ENCODE measurements at regions not wholly inside any gene's neighbourhood (a gene's known extent, or its start where the extent isn't known, plus 50 kb on each side); places are given as distances from the start of the nearest gene placed in this dataset.

- no peak for DNase-seq
- H3K4me1 ChIP-seq, result no peaks in the 10 kb centered on the region; the same call in 1 of the 2 replicates
- no peak overlapping the region for H3K4me3 ChIP-seq
- H3K9me3 ChIP-seq (replicated peaks), result no peaks in the 10 kb centered on the region
- 0 out of 2 replicates have a peak, but pooled peaks cover 3% of the 10 kb centered on the region for H3K27me3 ChIP-seq
- no peak overlapping the region for H3K27ac ChIP-seq
- no peaks in the 10 kb centered on the region for H3K36me3 ChIP-seq
These were observed 151.6 kb downstream of the EMX2 start for GRCh38 chr10:117694190-117694589.

GRCh38 chr10:117697402-117697801, 154.9 kb downstream of the EMX2 start:
- no peaks in the 10 kb centered on the region for H3K9me3 ChIP-seq (replicated peaks)
- DNase-seq, result no peak
- 0 out of 2 replicates have a peak, but pooled peaks cover 1% of the 10 kb centered on the region for H3K27me3 ChIP-seq
- H3K27ac ChIP-seq, result no peak overlapping the region
- no peaks in the 10 kb centered on the region for H3K36me3 ChIP-seq
- no peak overlapping the region for H3K4me3 ChIP-seq
- H3K4me1 ChIP-seq, result peaks cover 16% of the 10 kb centered on the region; the same call in 1 of the 2 replicates

GRCh38 chr10:117698809-117699208, 156.3 kb downstream of the EMX2 start:
- H3K9me3 ChIP-seq (replicated peaks), result no peaks in the 10 kb centered on the region
- no peak overlapping the region for H3K4me3 ChIP-seq
- DNase-seq, result no peak
- no peaks in the 10 kb centered on the region for H3K27me3 ChIP-seq
- peaks cover 16% of the 10 kb centered on the region; the same call in 1 of the 2 replicates for H3K4me1 ChIP-seq
- no peak overlapping the region for H3K27ac ChIP-seq
- no peaks in the 10 kb centered on the region for H3K36me3 ChIP-seq

GRCh38 chr10:117699436-117700075, 157.0 kb downstream of the EMX2 start:
- no peaks in the 10 kb centered on the region for H3K36me3 ChIP-seq
- H3K9me3 ChIP-seq (replicated peaks), result no peaks in the 10 kb centered on the region
- H3K27ac ChIP-seq, result no peak overlapping the region; the same call in 1 of the 2 replicates
- no peaks in the 10 kb centered on the region for H3K27me3 ChIP-seq
- H3K4me3 ChIP-seq, result no peak overlapping the region
- DNase-seq, result peak; percentile 16 to 51
- peaks cover 16% of the 10 kb centered on the region; the same call in 1 of the 2 replicates for H3K4me1 ChIP-seq

- H3K27ac ChIP-seq, result no peak overlapping the region
- no peak overlapping the region for H3K4me3 ChIP-seq
- no peaks in the 10 kb centered on the region for H3K27me3 ChIP-seq
- H3K9me3 ChIP-seq (replicated peaks), result no peaks in the 10 kb centered on the region
- H3K4me1 ChIP-seq, result no peaks in the 10 kb centered on the region
- DNase-seq, result peak in 1 of 2 experiments; percentile 9
- no peaks in the 10 kb centered on the region for H3K36me3 ChIP-seq
These were observed 167.7 kb downstream of the EMX2 start for GRCh38 chr10:117710181-117710798.

GRCh38 chr10:117716889-117717288, 174.3 kb downstream of the EMX2 start:
- Histone ChIP-seq H3K27me3 (no peaks in the 10 kb centered on the region), H3K4me1 (no peaks in the 10 kb centered on the region), H3K27ac (no peak overlapping the region), H3K36me3 (no peaks in the 10 kb centered on the region), H3K9me3 (replicated peaks) (no peaks in the 10 kb centered on the region), H3K4me3 (no peak overlapping the region)
- no peak for DNase-seq

GRCh38 chr10:117718986-117719920, 176.7 kb downstream of the EMX2 start:
- Histone ChIP-seq H3K4me3 (no peak overlapping the region), H3K27me3 (no peaks in the 10 kb centered on the region), H3K36me3 (no peaks in the 10 kb centered on the region), H3K4me1 (no peaks in the 10 kb centered on the region), H3K27ac (no peak overlapping the region), H3K9me3 (replicated peaks) (no peaks in the 10 kb centered on the region)
- no peak for DNase-seq

- H3K9me3 ChIP-seq (replicated peaks), result no peaks in the 10 kb centered on the region
- H3K27me3 ChIP-seq, result no peaks in the 10 kb centered on the region
- H3K36me3 ChIP-seq, result no peaks in the 10 kb centered on the region
- no peaks in the 10 kb centered on the region for H3K4me1 ChIP-seq
- DNase-seq, result peak; percentile 52 to 64
- peak overlapping the region; percentile 13; the same call in 1 of the 2 replicates for H3K4me3 ChIP-seq
- H3K27ac ChIP-seq, result no peak overlapping the region
These were observed 178.6 kb downstream of the EMX2 start for GRCh38 chr10:117720931-117721835.

GRCh38 chr10:117721873-117722272, 179.3 kb downstream of the EMX2 start:
- no peaks in the 10 kb centered on the region for H3K4me1 ChIP-seq
- no peak overlapping the region for H3K27ac ChIP-seq
- no peaks in the 10 kb centered on the region for H3K27me3 ChIP-seq
- no peak overlapping the region for H3K4me3 ChIP-seq
- H3K9me3 ChIP-seq (replicated peaks), result no peaks in the 10 kb centered on the region
- H3K36me3 ChIP-seq, result no peaks in the 10 kb centered on the region
- no peak for DNase-seq

GRCh38 chr10:117723343-117723742, 180.8 kb downstream of the EMX2 start:
- DNase-seq, result no peak
- no peaks in the 10 kb centered on the region for H3K27me3 ChIP-seq

GRCh38 chr10:117725993-117726392, 183.4 kb downstream of the EMX2 start:
- no peaks in the 10 kb centered on the region for H3K9me3 ChIP-seq (replicated peaks)
- no peak overlapping the region for H3K4me3 ChIP-seq
- no peak overlapping the region for H3K27ac ChIP-seq
- H3K27me3 ChIP-seq, result no peaks in the 10 kb centered on the region
- H3K4me1 ChIP-seq, result no peaks in the 10 kb centered on the region
- no peak for DNase-seq
- no peaks in the 10 kb centered on the region for H3K36me3 ChIP-seq

More at GRCh38 chr10:117723343-117723742, 180.8 kb downstream of the EMX2 start:
- Histone ChIP-seq H3K4me3 (no peak overlapping the region), H3K36me3 (no peaks in the 10 kb centered on the region), H3K4me1 (no peaks in the 10 kb centered on the region), H3K27ac (no peak overlapping the region), H3K9me3 (replicated peaks) (no peaks in the 10 kb centered on the region)

GRCh38 chr10:117726596-117727295, 184.2 kb downstream of the EMX2 start:
- no peaks in the 10 kb centered on the region for H3K36me3 ChIP-seq
- H3K4me3 ChIP-seq, result no peak overlapping the region
- no peaks in the 10 kb centered on the region for H3K4me1 ChIP-seq
- no peaks in the 10 kb centered on the region for H3K9me3 ChIP-seq (replicated peaks)
- DNase-seq, result no peak
- no peaks in the 10 kb centered on the region for H3K27me3 ChIP-seq
- no peak overlapping the region for H3K27ac ChIP-seq

- Histone ChIP-seq H3K9me3 (replicated peaks) (no peaks in the 10 kb centered on the region), H3K27me3 (no peaks in the 10 kb centered on the region), H3K27ac (no peak overlapping the region), H3K4me1 (no peaks in the 10 kb centered on the region), H3K4me3 (no peak overlapping the region), H3K36me3 (no peaks in the 10 kb centered on the region)
- no peak for DNase-seq
These were observed 184.9 kb downstream of the EMX2 start for GRCh38 chr10:117727421-117727820.
